SK-N-SH treated with all-trans-retinoic acid at 6 μM for 48 hours (cell line): ENCODE measurements at regions not wholly inside any gene's neighbourhood (a gene's known extent, or its start where the extent isn't known, plus 50 kb on each side); places are given as distances from the start of the nearest gene placed in this dataset.

Source experiments
- ATAC-seq: fragments of 200-7000 bp; cut with Tn5 transposase; 3 replicates; pipeline ENCODE4 v1.9.1; 2020; ENCODE audit warnings: mild to moderate bottlenecking, moderate library complexity
- ARNTL ChIP-seq: fragments of 450-650 bp; formaldehyde crosslinking; IDR thresholded peaks from 2 replicates; pipeline ENCODE4 v1.5.0; 2020; ENCODE audit warnings: low read depth, mild to moderate bottlenecking, moderate library complexity, borderline replicate concordance
- BACH2 ChIP-seq: fragments of 250-450 bp; sonication (Bioruptor Pico); IDR thresholded peaks from 2 replicates; pipeline ENCODE4 v1.9.0; 2021; ENCODE audit warnings: mild to moderate bottlenecking, borderline replicate concordance
- CSDC2 ChIP-seq: fragments of 250-450 bp; sonication (Bioruptor Pico); IDR thresholded peaks from 2 replicates; pipeline ENCODE4 v1.5.0; 2020; ENCODE audit warnings: mild to moderate bottlenecking, moderate library complexity
- ESRRG ChIP-seq: fragments of 250-450 bp; sonication (Bioruptor Pico); IDR thresholded peaks from 2 replicates; pipeline ENCODE4 v1.6.1; 2021; ENCODE audit warnings: mild to moderate bottlenecking
- GLIS3 ChIP-seq: fragments of 250-450 bp; sonication (Bioruptor Pico); IDR thresholded peaks from 2 replicates; pipeline ENCODE4 v1.5.0; 2020; ENCODE audit warnings: mild to moderate bottlenecking, moderate library complexity
- ISL1 ChIP-seq: fragments of 250-450 bp; sonication (Bioruptor Pico); IDR thresholded peaks from 2 replicates; pipeline ENCODE4 v2.1.2; 2022; ENCODE audit warnings: mild to moderate bottlenecking, moderate library complexity
- OSR1 ChIP-seq: fragments of 250-450 bp; sonication (Bioruptor Pico); IDR thresholded peaks from 2 replicates; pipeline ENCODE4 v1.8.0; 2022; ENCODE audit warnings: moderate library complexity, mild to moderate bottlenecking, inconsistent platforms
- PATZ1 ChIP-seq: fragments of 250-450 bp; sonication (Bioruptor Pico); IDR thresholded peaks from 2 replicates; pipeline ENCODE4 v1.8.0; 2020; ENCODE audit warnings: mild to moderate bottlenecking, moderate library complexity, borderline replicate concordance
- POU6F1 ChIP-seq: fragments of 250-450 bp; sonication (Bioruptor Pico); IDR thresholded peaks from 2 replicates; pipeline ENCODE4 v1.8.0; 2021; ENCODE audit warnings: low read depth, mild to moderate bottlenecking, moderate library complexity, borderline replicate concordance
- PPARA ChIP-seq: fragments of 250-450 bp; sonication (Bioruptor Pico); IDR thresholded peaks from 2 replicates; pipeline ENCODE4 v1.5.0; 2020; ENCODE audit warnings: mild to moderate bottlenecking, borderline replicate concordance
- RARB ChIP-seq: fragments of 250-450 bp; sonication (Bioruptor Pico); IDR thresholded peaks from 2 replicates; pipeline ENCODE4 v1.8.0; 2021; ENCODE audit warnings: mild to moderate bottlenecking, moderate library complexity
- SNAI2 ChIP-seq: fragments of 250-450 bp; sonication (Bioruptor Pico); IDR thresholded peaks from 2 replicates; pipeline ENCODE4 v1.5.0; 2020; ENCODE audit warnings: mild to moderate bottlenecking, moderate library complexity
- TCF4 ChIP-seq: fragments of 250-450 bp; sonication (Bioruptor Pico); IDR thresholded peaks from 2 replicates; pipeline ENCODE4 v1.8.0; 2021; ENCODE audit warnings: mild to moderate bottlenecking, moderate library complexity, borderline replicate concordance
- TOX ChIP-seq: fragments of 250-450 bp; sonication (Bioruptor Pico); IDR thresholded peaks from 2 replicates; pipeline ENCODE4 v1.8.0; 2021; ENCODE audit warnings: mild to moderate bottlenecking, moderate library complexity, borderline replicate concordance
- TSHZ2 ChIP-seq: fragments of 250-450 bp; sonication (Bioruptor Pico); IDR thresholded peaks from 2 replicates; pipeline ENCODE4 v1.5.0; 2020; ENCODE audit warnings: mild to moderate bottlenecking, moderate library complexity
- ZC3H10 ChIP-seq: fragments of 250-450 bp; sonication (Bioruptor Pico); IDR thresholded peaks from 2 replicates; pipeline ENCODE4 v1.5.1; 2021; ENCODE audit warnings: mild to moderate bottlenecking, moderate library complexity
- ZFP3 ChIP-seq: fragments of 250-450 bp; sonication (Bioruptor Pico); IDR thresholded peaks from 2 replicates; pipeline ENCODE4 v1.5.0; 2020; ENCODE audit warnings: mild to moderate bottlenecking, moderate library complexity
- ZNF70 ChIP-seq: fragments of 450-650 bp; formaldehyde crosslinking; IDR thresholded peaks from 2 replicates; pipeline ENCODE4 v1.5.0; 2020; ENCODE audit warnings: mild to moderate bottlenecking, moderate library complexity
- ZNF8 ChIP-seq: fragments of 450-650 bp; formaldehyde crosslinking; IDR thresholded peaks from 2 replicates; pipeline ENCODE4 v1.5.0; 2020; ENCODE audit warnings: mild to moderate bottlenecking, moderate library complexity

- TF ChIP-seq ZC3H10 (CRISPR knock-in tag) (no peak), SNAI2 (CRISPR knock-in tag) (no peak), OSR1 (CRISPR knock-in tag) (no peak), GLIS3 (CRISPR knock-in tag) (no peak), ZNF70 (CRISPR knock-in tag) (no peak), ISL1 (no peak)
- TF ChIP-seq, all 23 proteins: peak for 0
Measured at GRCh38 chr17:77071925-77072490, 68.8 kb upstream of the SEC14L1 start (continued).

GRCh38 chr17:77072670-77073069, 68.1 kb upstream of the SEC14L1 start:
- ATAC-seq = no peak
- TF ChIP-seq TSHZ2 (no peak), RARB (CRISPR knock-in tag) (no peak), CSDC2 (CRISPR knock-in tag) (no peak), OSR1 (CRISPR knock-in tag) (no peak), POU6F1 (no peak)
- TF ChIP-seq, all 23 proteins: peak for 0

GRCh38 chr17:77074681-77075080, 66.1 kb upstream of the SEC14L1 start:
- no peak for TF ChIP-seq ZNF8 (CRISPR knock-in tag)
- no peak for TF ChIP-seq ESRRG (CRISPR knock-in tag)
- no peak for TF ChIP-seq BACH2 (CRISPR knock-in tag)
- no peak for TF ChIP-seq GLIS3 (CRISPR knock-in tag)
- TF ChIP-seq PPARA (CRISPR knock-in tag) = no peak
- no peak for TF ChIP-seq TCF4 (CRISPR knock-in tag)
- TF ChIP-seq ZC3H10 (CRISPR knock-in tag) = no peak
- TF ChIP-seq SNAI2 (CRISPR knock-in tag) = no peak
- TF ChIP-seq ISL1 = no peak
- no peak for TF ChIP-seq PATZ1 (CRISPR knock-in tag)
- TF ChIP-seq POU6F1 = no peak
- no peak for TF ChIP-seq TSHZ2
- TF ChIP-seq CSDC2 (CRISPR knock-in tag) = no peak
- no peak for TF ChIP-seq TOX (CRISPR knock-in tag)
- TF ChIP-seq RARB (CRISPR knock-in tag) = no peak
- no peak for TF ChIP-seq ARNTL
- no peak for TF ChIP-seq ZFP3 (CRISPR knock-in tag)
- TF ChIP-seq, all 23 proteins: peak for 0
- ATAC-seq = no peak
